Smooth muscle cell (in vitro differentiated cells): ENCODE measurements at regions not wholly inside any gene's neighbourhood (a gene's known extent, or its start where the extent isn't known, plus 50 kb on each side); places are given as distances from the start of the nearest gene placed in this dataset.

Experiments
- DNase-seq: peaks from one replicate; lab custom pipeline; 2025; ENCODE audit not compliant: unreplicated experiment; lab: John Stamatoyannopoulos, UW
- H2AFZ ChIP-seq: fragments of 200-600 bp; sonication (generic); 2 replicates; pipeline ENCODE4 v1.6.0; 2016; ENCODE audit warnings: antibody characterized with exemption, low read depth, mild to moderate bottlenecking
- H3F3A ChIP-seq: fragments of 200-600 bp; sonication (generic); 2 replicates; pipeline ENCODE4 v1.6.0; 2017; ENCODE audit warnings: antibody characterized with exemption, low read depth
- H3K27ac ChIP-seq: fragments of 200-600 bp; sonication (generic); 2 replicates; pipeline ENCODE4 v1.5.1; 2016; ENCODE audit warnings: low read depth, mild to moderate bottlenecking
- H3K27me3 ChIP-seq: fragments of 200-600 bp; sonication (generic); 2 replicates; pipeline ENCODE4 v1.6.1; 2016; ENCODE audit warnings: low read depth, mild to moderate bottlenecking
- H3K36me3 ChIP-seq: fragments of 200-600 bp; sonication (generic); 2 replicates; pipeline ENCODE4 v1.5.1; 2016; ENCODE audit warnings: low read depth
- H3K4me1 ChIP-seq: fragments of 200-600 bp; sonication (generic); 2 replicates; pipeline ENCODE4 v1.5.1; 2016; ENCODE audit warnings: low read depth
- H3K4me2 ChIP-seq: fragments of 200-600 bp; sonication (generic); 2 replicates; pipeline ENCODE4 v1.6.0; 2016; ENCODE audit warnings: mild to moderate bottlenecking
- H3K4me3 ChIP-seq: fragments of 200-600 bp; sonication (generic); 2 replicates; pipeline ENCODE4 v1.5.1; 2016; ENCODE audit warnings: mild to moderate bottlenecking
- H3K79me2 ChIP-seq: fragments of 200-600 bp; sonication (generic); 2 replicates; pipeline ENCODE4 v1.6.0; 2016; ENCODE audit warnings: low read depth, mild to moderate bottlenecking
- H3K9ac ChIP-seq: fragments of 200-600 bp; sonication (generic); 2 replicates; pipeline ENCODE4 v1.6.0; 2016; ENCODE audit warnings: low read depth
- H3K9me3 ChIP-seq: fragments of 200-600 bp; sonication (generic); replicated peaks from 2 replicates; pipeline ENCODE4 v1.5.1; 2016; ENCODE audit warnings: low read depth
- H4K20me1 ChIP-seq: fragments of 200-600 bp; sonication (generic); 2 replicates; pipeline ENCODE4 v1.6.0; 2016; ENCODE audit warnings: low read depth
- WGBS: methylation state at CpG from one replicate; pipeline ENCODE4 v1.1.7; 2016; ENCODE audit warnings: low lambda C conversion rate; 5-methylcytosine and 5-hydroxymethylcytosine counted together
- TF ChIP-seq, protein P1 (sequence below): fragments of 200-600 bp; sonication (generic); IDR thresholded peaks from 2 replicates; pipeline ENCODE4 v1.5.1; 2017; ENCODE audit warnings: borderline replicate concordance, mild to moderate bottlenecking, antibody characterized with exemption; ENCODE audit not compliant: insufficient read depth, poor library complexity, severe bottlenecking

DNA sequence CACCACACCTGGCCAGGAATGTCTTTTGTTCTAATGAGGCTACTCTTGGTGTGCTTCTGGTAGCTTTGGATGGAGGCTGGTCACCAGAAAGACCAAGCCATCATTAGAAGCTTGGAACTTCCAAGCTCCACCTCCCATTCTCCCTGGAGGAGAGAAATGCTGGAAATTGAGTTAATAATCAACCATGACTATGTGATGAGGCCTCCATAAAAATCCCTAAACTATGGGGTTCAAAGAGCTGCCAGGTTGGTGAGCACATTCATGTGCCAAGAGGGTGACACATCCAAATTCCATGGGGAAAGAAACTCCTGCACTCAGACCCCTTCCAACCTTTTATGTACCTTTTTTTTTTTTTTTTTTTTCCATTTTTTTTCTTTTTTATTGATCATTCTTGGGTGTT is 105.5 kb upstream of the SPATA31C2 start:
- Histone ChIP-seq H4K20me1 (no peaks in the 10 kb centered on the region), H3K9me3 (no peaks in the 10 kb centered on the region), H3K27ac (no peak overlapping the region), H2AFZ (no peak overlapping the region), H3K36me3 (no peaks in the 10 kb centered on the region), H3K4me3 (no peak overlapping the region), H3K9ac (no peak overlapping the region), H3K4me2 (no peak overlapping the region), H3K27me3 (no peaks in the 10 kb centered on the region), H3K4me1 (no peaks in the 10 kb centered on the region), H3K79me2 (no peaks in the 10 kb centered on the region), H3F3A (no peaks in the 10 kb centered on the region)
- DNase-seq: no peak
- TF ChIP-seq, protein P1, sequence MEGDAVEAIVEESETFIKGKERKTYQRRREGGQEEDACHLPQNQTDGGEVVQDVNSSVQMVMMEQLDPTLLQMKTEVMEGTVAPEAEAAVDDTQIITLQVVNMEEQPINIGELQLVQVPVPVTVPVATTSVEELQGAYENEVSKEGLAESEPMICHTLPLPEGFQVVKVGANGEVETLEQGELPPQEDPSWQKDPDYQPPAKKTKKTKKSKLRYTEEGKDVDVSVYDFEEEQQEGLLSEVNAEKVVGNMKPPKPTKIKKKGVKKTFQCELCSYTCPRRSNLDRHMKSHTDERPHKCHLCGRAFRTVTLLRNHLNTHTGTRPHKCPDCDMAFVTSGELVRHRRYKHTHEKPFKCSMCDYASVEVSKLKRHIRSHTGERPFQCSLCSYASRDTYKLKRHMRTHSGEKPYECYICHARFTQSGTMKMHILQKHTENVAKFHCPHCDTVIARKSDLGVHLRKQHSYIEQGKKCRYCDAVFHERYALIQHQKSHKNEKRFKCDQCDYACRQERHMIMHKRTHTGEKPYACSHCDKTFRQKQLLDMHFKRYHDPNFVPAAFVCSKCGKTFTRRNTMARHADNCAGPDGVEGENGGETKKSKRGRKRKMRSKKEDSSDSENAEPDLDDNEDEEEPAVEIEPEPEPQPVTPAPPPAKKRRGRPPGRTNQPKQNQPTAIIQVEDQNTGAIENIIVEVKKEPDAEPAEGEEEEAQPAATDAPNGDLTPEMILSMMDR: no peak

DNA sequence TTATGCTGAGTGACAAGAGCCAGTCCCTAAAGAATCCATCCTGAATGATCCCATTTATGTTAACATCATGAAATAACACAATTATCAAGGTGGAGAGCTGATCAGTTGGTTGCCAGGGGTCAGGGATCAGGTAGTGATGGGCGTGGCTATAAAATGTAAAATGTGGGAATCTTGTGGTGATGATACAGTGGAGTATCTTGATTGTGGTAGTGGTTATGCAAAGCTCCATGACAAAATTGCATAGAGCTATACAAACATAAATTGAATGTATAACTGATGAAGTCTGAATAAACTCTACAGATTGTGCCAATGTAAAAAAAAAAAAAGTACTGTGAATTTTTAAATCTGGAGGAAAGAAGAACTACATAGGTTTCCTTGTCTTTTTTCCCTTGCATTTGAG is 104.6 kb upstream of the SPATA31C2 start:
- Histone ChIP-seq H4K20me1 (no peaks in the 10 kb centered on the region), H3K36me3 (no peaks in the 10 kb centered on the region), H3K79me2 (no peaks in the 10 kb centered on the region), H3K27me3 (no peaks in the 10 kb centered on the region), H3K4me3 (no peak overlapping the region), H3K4me1 (no peaks in the 10 kb centered on the region), H3K9me3 (no peaks in the 10 kb centered on the region), H3K9ac (no peak overlapping the region), H3K4me2 (no peak overlapping the region), H3F3A (no peaks in the 10 kb centered on the region), H3K27ac (no peak overlapping the region), H2AFZ (no peak overlapping the region)
- WGBS: 95% methylated on average over 1 of the region's 1 CpG
- DNase-seq: no peak
- TF ChIP-seq, protein P1: no peak

DNA sequence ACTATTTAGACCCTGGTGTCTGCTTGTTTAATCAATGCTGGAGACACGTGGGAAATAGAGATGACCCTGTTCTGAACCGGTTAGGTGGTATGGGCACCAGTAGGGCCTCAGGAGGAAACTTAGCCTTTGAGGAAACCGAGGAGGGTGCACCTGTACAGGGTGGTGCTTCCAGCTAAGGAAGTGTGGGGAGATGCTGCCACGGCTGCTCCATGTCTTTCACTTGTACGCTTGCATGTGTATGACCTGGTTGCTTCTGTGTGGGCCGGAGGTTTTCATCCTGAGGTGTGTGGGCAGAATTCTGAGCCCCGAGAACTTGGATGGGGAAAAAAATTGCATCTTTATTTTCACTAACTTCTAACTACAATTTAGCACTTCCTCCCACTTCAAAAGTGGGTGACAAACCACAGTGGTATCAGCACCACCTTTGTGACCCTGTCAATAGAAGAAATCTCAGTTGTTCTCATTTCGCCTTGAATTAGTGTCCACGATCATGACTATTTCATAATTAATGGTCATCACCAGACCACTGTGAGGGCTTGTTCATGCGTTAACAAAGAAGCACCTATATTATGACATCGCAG is 99.8 kb upstream of the SPATA31C2 start:
- H3K4me2 ChIP-seq: no peak overlapping the region
- no peaks in the 10 kb centered on the region for H3K9me3 ChIP-seq
- H3K4me1 ChIP-seq: no peaks in the 10 kb centered on the region
- no peak for DNase-seq
- H3K4me3 ChIP-seq: no peak overlapping the region
- no peaks in the 10 kb centered on the region for H3K79me2 ChIP-seq
- 95% methylated on average over 11 of the region's 11 CpGs for WGBS
- no peaks in the 10 kb centered on the region for H4K20me1 ChIP-seq
- H3K9ac ChIP-seq: no peak overlapping the region
- H3K27ac ChIP-seq: no peak overlapping the region
- no peaks in the 10 kb centered on the region for H3K27me3 ChIP-seq
- H2AFZ ChIP-seq: no peak overlapping the region
- H3F3A ChIP-seq: no peaks in the 10 kb centered on the region
- TF ChIP-seq, protein P1: no peak
- no peaks in the 10 kb centered on the region for H3K36me3 ChIP-seq

DNA sequence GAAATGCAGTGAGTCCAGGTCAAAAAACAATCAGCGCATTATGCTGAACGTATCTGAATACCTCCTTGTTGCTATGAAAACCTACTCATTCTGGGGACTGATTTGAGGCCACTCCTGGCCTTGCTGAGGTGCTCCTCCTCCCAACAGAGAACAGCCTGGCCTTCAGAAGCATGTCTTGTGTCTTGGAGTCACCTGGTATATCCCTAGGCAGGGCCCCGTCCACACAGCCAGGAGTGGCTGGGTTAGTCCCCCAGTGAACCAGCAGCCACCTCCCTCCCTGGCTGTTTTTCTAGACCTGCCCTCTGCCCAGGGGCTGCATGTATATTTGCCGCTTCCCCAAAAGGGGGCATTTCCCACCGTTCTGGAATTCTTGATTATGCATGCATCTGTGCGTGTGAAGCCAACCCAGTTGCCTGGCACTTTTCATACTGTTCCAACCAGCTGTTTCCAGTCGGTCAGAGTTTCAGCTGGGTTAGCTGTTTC is 99.2 kb upstream of the SPATA31C2 start:
- Histone ChIP-seq H4K20me1 (no peaks in the 10 kb centered on the region), H3K4me3 (no peak overlapping the region), H2AFZ (no peak overlapping the region), H3K27ac (no peak overlapping the region), H3K9ac (no peak overlapping the region), H3K4me1 (no peaks in the 10 kb centered on the region), H3K27me3 (no peaks in the 10 kb centered on the region), H3K4me2 (no peak overlapping the region), H3K9me3 (no peaks in the 10 kb centered on the region), H3F3A (no peaks in the 10 kb centered on the region), H3K36me3 (no peaks in the 10 kb centered on the region), H3K79me2 (no peaks in the 10 kb centered on the region)
- TF ChIP-seq, protein P1: no peak
- WGBS: 87% methylated on average over 7 of the region's 7 CpGs
- DNase-seq: no peak
